Peyer's patch (tissue), 4 donors: ENCODE measurements at regions not wholly inside any gene's neighbourhood (a gene's known extent, or its start where the extent isn't known, plus 50 kb on each side); places are given as distances from the start of the nearest gene placed in this dataset.

ENCODE experiments used
- DNase-seq, 3 donors: peaks; one replicate each; pipeline ENCODE4 v3.0.0-alpha.2; 2017 to 2019
- H3K27ac ChIP-seq, 4 donors: fragments of 200-600 bp; sonication (generic); one replicate each; pipeline ENCODE4 v1.5.1; 2016 to 2019
- H3K27me3 ChIP-seq, 2 donors: fragments of 200-600 bp; sonication (generic); one replicate each; pipeline ENCODE4 v1.5.1; 2019
- H3K36me3 ChIP-seq, 3 donors: fragments of 200-600 bp; sonication (generic); one replicate each; pipeline ENCODE4 v1.5.1; 2016 to 2019
- H3K4me1 ChIP-seq, 4 donors: fragments of 200-600 bp; sonication (generic); one replicate each; pipeline ENCODE4 v1.5.1; 2016 to 2019
- H3K4me3 ChIP-seq, 4 donors: fragments of 200-600 bp; sonication (generic); 1 replicate in 3 of 4; 2 replicates in 1 of 4; pipeline ENCODE4 v1.5.1; 2016 to 2019; ENCODE audit warnings: mild to moderate bottlenecking in 1 of 4
- H3K9me3 ChIP-seq, 4 donors: fragments of 200-600 bp; sonication (generic); one replicate each; pipeline ENCODE4 v1.5.1; 2016 to 2019; ENCODE audit warnings: mild to moderate bottlenecking in 1 of 4
- POLR2A ChIP-seq, 2 donors: fragments of 450-650 bp; IDR thresholded peaks; one replicate each; pipeline ENCODE4 v1.5.1; 2017; ENCODE audit warnings: antibody characterized with exemption in 2 of 2, mild to moderate bottlenecking in 2 of 2, moderate library complexity in 2 of 2
- TF ChIP-seq, protein P1 (sequence below), 6 experiments: fragments of 450-650 bp in 4 of 6; fragments of 200-600 bp in 2 of 6; sonication (generic) in 1 of 6; IDR thresholded peaks; one replicate each; pipeline ENCODE4 v1.5.1; 2017 to 2019; ENCODE audit warnings: antibody characterized with exemption in 6 of 6, mild to moderate bottlenecking in 3 of 6, moderate library complexity in 1 of 6

DNA sequence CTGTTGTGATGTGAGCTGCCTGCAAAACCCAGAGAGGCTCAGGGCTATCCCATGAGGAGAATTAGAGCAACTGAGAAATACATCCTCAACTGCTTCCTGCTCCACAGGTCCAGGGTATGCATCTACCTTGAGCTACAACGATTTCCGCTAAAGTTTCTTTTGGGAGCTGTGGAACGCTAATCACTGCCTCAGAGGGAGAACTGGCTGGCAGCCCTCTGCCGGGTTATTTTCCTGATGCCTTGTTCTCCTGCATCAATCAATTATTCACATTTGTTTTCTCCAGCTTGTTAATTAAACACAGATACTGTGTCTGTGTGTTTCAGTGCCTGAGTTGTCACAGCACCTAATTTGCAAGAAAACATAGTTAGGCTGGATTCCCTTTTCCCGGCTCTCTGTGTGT lies 211.1 kb upstream of the PLET1 start:
- Histone ChIP-seq H3K27me3 (no peaks in the 10 kb centered on the region), H3K4me1 (no peaks in the 10 kb centered on the region), H3K36me3 (no peaks in the 10 kb centered on the region), H3K4me3 (no peak overlapping the region), H3K27ac (no peak overlapping the region), H3K9me3 (no peaks in the 10 kb centered on the region)
- no peak for DNase-seq
- TF ChIP-seq, protein P1, sequence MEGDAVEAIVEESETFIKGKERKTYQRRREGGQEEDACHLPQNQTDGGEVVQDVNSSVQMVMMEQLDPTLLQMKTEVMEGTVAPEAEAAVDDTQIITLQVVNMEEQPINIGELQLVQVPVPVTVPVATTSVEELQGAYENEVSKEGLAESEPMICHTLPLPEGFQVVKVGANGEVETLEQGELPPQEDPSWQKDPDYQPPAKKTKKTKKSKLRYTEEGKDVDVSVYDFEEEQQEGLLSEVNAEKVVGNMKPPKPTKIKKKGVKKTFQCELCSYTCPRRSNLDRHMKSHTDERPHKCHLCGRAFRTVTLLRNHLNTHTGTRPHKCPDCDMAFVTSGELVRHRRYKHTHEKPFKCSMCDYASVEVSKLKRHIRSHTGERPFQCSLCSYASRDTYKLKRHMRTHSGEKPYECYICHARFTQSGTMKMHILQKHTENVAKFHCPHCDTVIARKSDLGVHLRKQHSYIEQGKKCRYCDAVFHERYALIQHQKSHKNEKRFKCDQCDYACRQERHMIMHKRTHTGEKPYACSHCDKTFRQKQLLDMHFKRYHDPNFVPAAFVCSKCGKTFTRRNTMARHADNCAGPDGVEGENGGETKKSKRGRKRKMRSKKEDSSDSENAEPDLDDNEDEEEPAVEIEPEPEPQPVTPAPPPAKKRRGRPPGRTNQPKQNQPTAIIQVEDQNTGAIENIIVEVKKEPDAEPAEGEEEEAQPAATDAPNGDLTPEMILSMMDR (IDR thresholded peaks at IDR 0.05) = no peak
- no peak for TF ChIP-seq POLR2A (IDR thresholded peaks at IDR 0.05)

DNA sequence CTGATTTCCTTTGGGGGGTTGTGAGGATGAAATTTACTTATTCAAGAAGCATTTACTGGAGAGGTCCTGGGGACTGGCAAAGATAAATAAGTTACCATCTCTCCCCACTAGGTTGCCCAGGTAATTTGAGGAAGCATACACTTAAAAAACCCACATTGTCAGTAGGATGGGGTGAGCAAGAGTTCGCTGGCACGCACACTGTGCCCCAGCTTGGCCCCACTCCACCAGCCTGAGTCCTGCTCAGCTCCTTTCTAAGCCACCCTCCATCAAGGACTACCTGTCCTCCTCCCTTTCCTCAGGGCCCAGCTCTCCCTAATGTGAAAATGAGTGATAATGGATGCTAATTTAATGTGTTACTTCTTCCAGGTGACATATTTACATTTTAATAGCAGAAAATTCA lies 216.5 kb upstream of the PLET1 start:
- DNase-seq = no peak
- Histone ChIP-seq H3K9me3 (no peaks in the 10 kb centered on the region), H3K36me3 (no peaks in the 10 kb centered on the region), H3K27me3 (no peaks in the 10 kb centered on the region), H3K4me3 (no peak overlapping the region), H3K4me1 (no peaks in the 10 kb centered on the region), H3K27ac (no peak overlapping the region)
- TF ChIP-seq, protein P1 (IDR thresholded peaks at IDR 0.05) = no peak
- no peak for TF ChIP-seq POLR2A (IDR thresholded peaks at IDR 0.05)

DNA sequence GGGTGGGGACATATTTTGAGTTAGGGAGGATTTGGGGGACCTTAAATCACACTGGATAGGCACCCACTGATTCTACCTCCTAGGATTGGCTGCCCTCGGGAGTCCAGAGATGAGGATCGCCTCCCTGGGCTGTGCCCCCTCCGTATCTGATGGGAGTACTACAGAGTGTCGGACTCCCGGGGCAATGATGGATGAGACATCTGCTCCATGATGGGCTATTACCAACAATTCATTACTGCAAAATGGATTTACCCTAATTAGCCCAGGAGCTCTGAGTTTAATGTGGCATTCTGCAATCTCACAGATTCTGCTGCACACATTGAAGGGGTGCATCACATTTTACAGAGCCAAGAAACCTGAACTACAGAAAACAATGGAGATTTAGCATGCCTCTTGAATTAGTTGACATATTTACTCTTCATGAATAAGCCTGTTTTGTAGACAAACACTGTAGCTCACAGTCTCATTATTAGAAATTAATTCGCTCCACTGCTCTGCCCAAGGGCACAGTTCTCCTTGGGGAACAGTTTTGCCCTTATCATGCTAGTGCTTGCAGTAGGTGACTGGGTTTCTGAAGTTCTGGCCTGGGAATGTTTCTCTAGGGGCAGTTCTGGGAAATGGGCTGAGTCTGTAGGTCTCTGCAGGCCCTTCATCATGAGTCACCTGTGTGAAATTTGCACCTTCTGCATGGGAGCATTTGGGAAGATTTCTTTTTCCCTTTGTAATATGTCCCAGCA lies 217.1 kb upstream of the PLET1 start:
- Histone ChIP-seq H3K4me1 (no peaks in the 10 kb centered on the region), H3K9me3 (no peaks in the 10 kb centered on the region), H3K27ac (no peak overlapping the region), H3K36me3 (no peaks in the 10 kb centered on the region), H3K4me3 (no peak overlapping the region), H3K27me3 (no peaks in the 10 kb centered on the region)
- no peak for DNase-seq
- TF ChIP-seq, protein P1 (IDR thresholded peaks at IDR 0.05) = no peak
- TF ChIP-seq POLR2A (IDR thresholded peaks at IDR 0.05) = no peak

DNA sequence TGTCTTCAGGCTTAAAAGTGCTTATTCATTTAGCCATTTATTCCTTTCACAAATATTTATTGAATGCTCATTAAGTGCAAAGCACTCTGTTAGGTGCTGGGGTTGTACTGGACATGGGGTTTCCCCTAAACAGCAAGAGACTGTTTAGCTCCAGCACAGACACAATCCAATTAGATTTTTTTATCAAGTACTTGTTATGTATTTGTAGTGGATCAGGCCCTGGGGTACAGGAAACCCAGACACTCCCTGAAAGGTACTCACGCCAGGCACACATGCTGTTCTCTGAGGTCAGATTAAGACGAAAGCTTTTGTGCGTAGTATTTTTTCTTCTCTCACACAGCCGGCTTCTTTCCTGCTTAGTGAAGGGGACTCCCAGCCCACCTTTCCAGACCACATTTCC lies 218.1 kb upstream of the PLET1 start:
- H3K9me3 ChIP-seq = no peaks in the 10 kb centered on the region
- H3K36me3 ChIP-seq = no peaks in the 10 kb centered on the region
- no peak overlapping the region for H3K27ac ChIP-seq
- no peak overlapping the region for H3K4me3 ChIP-seq
- H3K27me3 ChIP-seq = no peaks in the 10 kb centered on the region
- no peak for DNase-seq
- TF ChIP-seq, protein P1 (IDR thresholded peaks at IDR 0.05) = no peak
- no peak for TF ChIP-seq POLR2A (IDR thresholded peaks at IDR 0.05)
- H3K4me1 ChIP-seq = no peaks in the 10 kb centered on the region

DNA sequence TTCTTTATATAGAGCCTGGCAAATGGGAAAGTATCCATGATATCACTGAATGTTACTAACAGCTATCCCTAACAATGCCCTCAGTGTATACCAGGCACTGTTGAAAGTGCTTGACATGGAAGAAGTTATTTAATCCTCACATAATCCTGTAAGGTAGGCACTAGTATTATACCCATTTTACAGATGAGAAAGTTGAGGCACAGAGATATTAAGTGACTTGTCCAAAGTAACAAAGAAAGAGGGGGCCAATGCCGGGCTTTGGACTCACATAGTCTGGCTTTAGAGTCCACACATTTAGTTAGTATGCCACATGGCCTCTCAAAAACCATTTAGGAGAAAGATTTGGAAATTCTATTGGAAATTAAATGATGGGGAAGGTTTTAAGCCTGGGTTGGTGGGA lies 220.8 kb upstream of the PLET1 start:
- Histone ChIP-seq H3K27ac (no peak overlapping the region), H3K4me3 (no peak overlapping the region), H3K27me3 (no peaks in the 10 kb centered on the region), H3K4me1 (no peaks in the 10 kb centered on the region), H3K36me3 (no peaks in the 10 kb centered on the region), H3K9me3 (no peaks in the 10 kb centered on the region)
- no peak for TF ChIP-seq POLR2A (IDR thresholded peaks at IDR 0.05)
- TF ChIP-seq, protein P1 (IDR thresholded peaks at IDR 0.05) = no peak
- no peak for DNase-seq

DNA sequence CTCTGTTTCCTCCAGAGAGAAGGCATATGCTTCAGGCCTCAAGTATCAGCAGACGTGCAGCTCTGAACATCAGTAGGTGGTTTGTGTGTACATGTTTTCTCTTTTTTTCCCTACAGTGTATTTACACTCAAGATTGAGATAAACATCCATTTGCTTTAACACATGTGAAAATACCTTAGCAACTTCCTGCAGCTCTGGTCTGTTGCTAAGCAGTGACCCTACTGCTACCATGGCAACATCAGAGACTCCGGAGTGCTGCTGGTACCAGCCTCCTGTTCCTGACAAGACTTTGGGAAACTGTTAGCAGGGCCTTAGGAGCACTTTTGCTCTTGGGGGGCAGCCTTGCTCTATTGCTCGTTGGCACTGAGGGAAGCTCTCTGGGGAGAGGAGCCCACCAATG lies 221.2 kb upstream of the PLET1 start:
- Histone ChIP-seq H3K27me3 (no peaks in the 10 kb centered on the region), H3K27ac (no peak overlapping the region), H3K36me3 (no peaks in the 10 kb centered on the region), H3K9me3 (no peaks in the 10 kb centered on the region), H3K4me3 (no peak overlapping the region), H3K4me1 (no peaks in the 10 kb centered on the region)
- TF ChIP-seq, protein P1 (IDR thresholded peaks at IDR 0.05) = no peak
- no peak for TF ChIP-seq POLR2A (IDR thresholded peaks at IDR 0.05)
- DNase-seq = no peak
